IMR-90 (cell line): ENCODE measurements at regions not wholly inside any gene's neighbourhood (a gene's known extent, or its start where the extent isn't known, plus 50 kb on each side); places are given as distances from the start of the nearest gene placed in this dataset.

Experiments
- ATAC-seq: fragments of 200-7000 bp; cut with Tn5 transposase; 2 replicates; pipeline ENCODE4 v1.9.1; 2020; ENCODE audit warnings: low read depth, mild to moderate bottlenecking, moderate library complexity
- BruUV-seq: library from RNA; stranded (reverse); fragments of 400-500 nt; replicated peaks from 2 replicates; lab custom pipeline; 2021; lab: Mats Ljungman, UMichigan
- CTCF ChIA-PET: fragments of 300-600 bp; formaldehyde crosslinking; extraction: SDS; loops from one replicate; lab custom pipeline; 2021; ENCODE audit warnings: antibody characterized with exemption; lab: Yijun Ruan, JAX
- POLR2A ChIA-PET: fragments of 300-600 bp; sonication (Branson Sonifier 250); formaldehyde crosslinking; loops from one replicate; lab custom pipeline; 2022; ENCODE audit warnings: antibody characterized with exemption; ENCODE audit not compliant: unreplicated experiment; lab: Charles Lee
- DNase-seq: peaks from one replicate; pipeline ENCODE4 v3.0.0; 2013
- H2AFZ ChIP-seq: replicated peaks from 2 replicates; pipeline ENCODE3; 2013; ENCODE audit warnings: low read length, mild to moderate bottlenecking; ENCODE audit not compliant: poor library complexity
- H2AK5ac ChIP-seq: 2 replicates; pipeline ENCODE4 v1.6.1; 2013; ENCODE audit warnings: low read depth, low read length, inconsistent platforms
- H2AK9ac ChIP-seq: replicated peaks from 2 replicates; pipeline ENCODE3; 2013; ENCODE audit warnings: mild to moderate bottlenecking, low read depth, low read length, moderate library complexity; ENCODE audit not compliant: poor library complexity
- H2BK120ac ChIP-seq: 2 replicates; pipeline ENCODE4 v1.6.1; 2013; ENCODE audit warnings: low read depth, low read length, inconsistent platforms
- H2BK15ac ChIP-seq: 3 replicates; pipeline ENCODE4 v1.6.1; 2013; ENCODE audit warnings: low read depth, low read length, inconsistent platforms
- H2BK20ac ChIP-seq: 2 replicates; pipeline ENCODE4 v1.6.1; 2013; ENCODE audit warnings: low read depth, mild to moderate bottlenecking, inconsistent platforms, low read length, moderate library complexity
- H2BK5ac ChIP-seq: 2 replicates; pipeline ENCODE4 v1.6.1; 2013; ENCODE audit warnings: mild to moderate bottlenecking, low read depth, low read length, inconsistent platforms; ENCODE audit not compliant: poor library complexity, severe bottlenecking
- H3K14ac ChIP-seq: replicated peaks from 2 replicates; pipeline ENCODE4 v1.6.1; 2013; ENCODE audit warnings: low read depth, low read length, inconsistent platforms
- H3K18ac ChIP-seq: 2 replicates; pipeline ENCODE4 v1.6.1; 2013; ENCODE audit warnings: low read depth, low read length, control low read depth
- H3K23ac ChIP-seq: 2 replicates; pipeline ENCODE4 v1.6.1; 2013; ENCODE audit warnings: low read depth, low read length, inconsistent platforms
- H3K27ac ChIP-seq: 2 replicates; pipeline ENCODE4 v1.5.1; 2013; ENCODE audit warnings: mild to moderate bottlenecking, control low read depth, low read length; ENCODE audit not compliant: insufficient read depth
- H3K27me3 ChIP-seq: 2 replicates; pipeline ENCODE4 v1.6.1; 2013; ENCODE audit warnings: low read length; ENCODE audit not compliant: control insufficient read depth, insufficient read depth
- H3K36me3 ChIP-seq: 2 replicates; pipeline ENCODE4 v1.6.1; 2013; ENCODE audit warnings: low read length, mixed read lengths; ENCODE audit not compliant: control insufficient read depth, insufficient read depth
- H3K4ac ChIP-seq: 2 replicates; pipeline ENCODE4 v1.6.1; 2013; ENCODE audit warnings: low read depth, low read length, inconsistent platforms
- H3K4me1 ChIP-seq: 2 replicates; pipeline ENCODE4 v1.6.1; 2013; ENCODE audit warnings: low read length, mixed read lengths; ENCODE audit not compliant: control insufficient read depth, insufficient read depth
- H3K4me2 ChIP-seq: 2 replicates; pipeline ENCODE4 v1.6.1; 2013; ENCODE audit warnings: low read depth, mild to moderate bottlenecking, control low read depth, low read length, moderate library complexity
- H3K4me3 ChIP-seq: 2 replicates; pipeline ENCODE4 v1.5.1; 2013; ENCODE audit warnings: low read depth, mild to moderate bottlenecking, control low read depth, low read length, moderate library complexity; ENCODE audit not compliant: insufficient read depth
- H3K56ac ChIP-seq: 2 replicates; pipeline ENCODE4 v1.6.1; 2013; ENCODE audit warnings: low read length, inconsistent platforms; ENCODE audit not compliant: insufficient read depth; ENCODE audit errors: extremely low read depth
- H3K79me1 ChIP-seq, 2 experiments: 2 replicates each; pipeline ENCODE4 v1.6.1; 2013; ENCODE audit warnings: low read length in 2 of 2, inconsistent platforms in 1 of 2, low read depth in 1 of 2
- H3K9ac ChIP-seq: 2 replicates; pipeline ENCODE4 v1.6.1; 2013; ENCODE audit warnings: low read depth, low read length, control low read depth
- H3K9me1 ChIP-seq: 2 replicates; pipeline ENCODE4 v1.6.1; 2013; ENCODE audit warnings: low read length, inconsistent platforms; ENCODE audit not compliant: insufficient read depth
- H3K9me3 ChIP-seq: 2 replicates; pipeline ENCODE4 v1.6.1; 2013; ENCODE audit warnings: low read length; ENCODE audit not compliant: control insufficient read depth, insufficient read depth
- H4K20me1 ChIP-seq: 2 replicates; pipeline ENCODE4 v1.6.1; 2013; ENCODE audit warnings: low read length, inconsistent platforms; ENCODE audit not compliant: insufficient read depth
- H4K5ac ChIP-seq: 2 replicates; pipeline ENCODE4 v1.6.1; 2013; ENCODE audit warnings: mild to moderate bottlenecking, low read depth, low read length, control low read depth
- H4K8ac ChIP-seq, 2 experiments: 2 replicates each; pipeline ENCODE4 v1.6.1; 2013; ENCODE audit warnings: low read depth in 2 of 2, low read length in 2 of 2, control low read depth in 1 of 2, inconsistent platforms in 1 of 2
- H4K91ac ChIP-seq: 2 replicates; pipeline ENCODE4 v1.6.1; 2013; ENCODE audit warnings: low read depth, low read length, inconsistent platforms; ENCODE audit not compliant: insufficient read depth
- BHLHE40 ChIP-seq: fragments of 150-350 bp; IDR thresholded peaks from 2 replicates; pipeline ENCODE4 v1.6.1; 2016; ENCODE audit warnings: mild to moderate bottlenecking, low read depth, low read length
- ELK1 ChIP-seq: fragments of 150-350 bp; IDR thresholded peaks from 2 replicates; pipeline ENCODE4 v1.6.1; 2016; ENCODE audit warnings: low read depth, mild to moderate bottlenecking, low read length, moderate library complexity, borderline replicate concordance
- MAFK ChIP-seq: IDR thresholded peaks from 2 replicates; pipeline ENCODE4 v1.6.1; 2012; ENCODE audit warnings: low read depth, low read length, improper control_type of control experiment
- MAZ ChIP-seq: IDR thresholded peaks from 2 replicates; pipeline ENCODE4 v1.6.1; 2012; ENCODE audit warnings: low read depth, mild to moderate bottlenecking, low read length, improper control_type of control experiment, moderate library complexity, borderline replicate concordance
- NFE2L2 ChIP-seq: fragments of 150-350 bp; IDR thresholded peaks from 2 replicates; pipeline ENCODE4 v1.6.1; 2016; ENCODE audit warnings: low read depth, mild to moderate bottlenecking, low read length
- POLR2A ChIP-seq: IDR thresholded peaks from 2 replicates; pipeline ENCODE4 v1.6.1; 2012; ENCODE audit warnings: mild to moderate bottlenecking, low read depth, low read length
- RAD21 ChIP-seq: IDR thresholded peaks from 2 replicates; pipeline ENCODE4 v1.6.1; 2012; ENCODE audit warnings: low read length, improper control_type of control experiment
- WGBS, 2 experiments: methylation state at CpG; one replicate each; pipeline versions ENCODE4 v1.1.5 to v1.1.7; 2013; ENCODE audit warnings: missing lambda C conversion rate in 2 of 2; ENCODE audit not compliant: insufficient read length in 1 of 2; ENCODE audit errors: extremely low coverage in 2 of 2; 5-methylcytosine and 5-hydroxymethylcytosine counted together
- dilution Hi-C: fragments of 300-500 bp; cut with HindIII; formaldehyde crosslinking; loops from one replicate; pipeline ENCODE4 v1.14.3; 2018; ENCODE audit warnings: low sequenced_read_pairs; ENCODE audit not compliant: unreplicated experiment
- in situ Hi-C: fragments of 300-500 bp; cut with MboI; formaldehyde crosslinking; loops from 3 replicates; pipeline ENCODE4 v1.14.3; 2019; ENCODE audit warnings: low sequenced_read_pairs, inconsistent platforms, mixed read lengths
- intact Hi-C: fragments of 100-400 bp; cut with micrococcal nuclease; formaldehyde crosslinking; loops from 2 replicates; pipeline ENCODE4 v1.10.0; 2022
- TF ChIP-seq, protein P1 (sequence below): fragments of 150-350 bp; IDR thresholded peaks from 2 replicates; pipeline ENCODE4 v1.6.1; 2017; ENCODE audit warnings: mild to moderate bottlenecking, antibody characterized with exemption, low read length, low read depth
- TF ChIP-seq, protein P2 (sequence below): conservative IDR thresholded peaks from 2 replicates; pipeline ENCODE4 v1.5.1; 2012; ENCODE audit warnings: mild to moderate bottlenecking, low read depth, low read length, improper control_type of control experiment

DNA sequence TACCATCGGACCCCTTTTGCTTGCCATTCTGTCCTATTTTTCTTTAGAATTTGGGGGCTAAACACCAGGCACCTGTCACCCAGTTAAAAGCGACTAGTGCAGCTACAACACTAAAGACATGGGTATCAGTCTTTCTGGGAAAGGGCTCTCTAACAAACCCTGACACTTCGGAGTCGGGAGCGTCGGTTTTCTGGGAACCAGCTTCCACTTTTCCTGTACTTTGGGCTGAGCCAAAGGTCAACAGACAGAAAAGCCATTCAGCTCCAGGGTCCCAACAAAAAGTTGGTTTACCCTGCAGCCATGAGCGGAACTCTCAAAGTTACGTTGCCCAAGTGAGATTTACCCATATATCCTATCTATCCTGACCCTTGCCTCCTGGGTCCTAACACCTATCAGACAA, 337.0 kb upstream of the SLITRK5 start:
- no peaks in the 10 kb centered on the region for H3K79me1 ChIP-seq
- H3K36me3 ChIP-seq = no peaks in the 10 kb centered on the region
- intact Hi-C loops = no loop called here
- ChIA-PET CTCF (no interaction called here), POLR2A (no interaction called here)
- no peak overlapping the region for H3K14ac ChIP-seq
- H3K4me3 ChIP-seq = no peak overlapping the region
- H3K56ac ChIP-seq = no peak overlapping the region
- H3K4me2 ChIP-seq = no peak overlapping the region
- no peak overlapping the region for H2AK9ac ChIP-seq
- H2BK120ac ChIP-seq = no peak overlapping the region
- H2BK20ac ChIP-seq = no peak overlapping the region
- H3K9me1 ChIP-seq = no peaks in the 10 kb centered on the region
- TF ChIP-seq POLR2A (no peak), MAZ (no peak), MAFK (no peak), BHLHE40 (no peak), ELK1 (no peak), RAD21 (no peak), NFE2L2 (no peak)
- TF ChIP-seq, protein P1, sequence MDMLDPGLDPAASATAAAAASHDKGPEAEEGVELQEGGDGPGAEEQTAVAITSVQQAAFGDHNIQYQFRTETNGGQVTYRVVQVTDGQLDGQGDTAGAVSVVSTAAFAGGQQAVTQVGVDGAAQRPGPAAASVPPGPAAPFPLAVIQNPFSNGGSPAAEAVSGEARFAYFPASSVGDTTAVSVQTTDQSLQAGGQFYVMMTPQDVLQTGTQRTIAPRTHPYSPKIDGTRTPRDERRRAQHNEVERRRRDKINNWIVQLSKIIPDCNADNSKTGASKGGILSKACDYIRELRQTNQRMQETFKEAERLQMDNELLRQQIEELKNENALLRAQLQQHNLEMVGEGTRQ = no peak
- TF ChIP-seq, protein P2, sequence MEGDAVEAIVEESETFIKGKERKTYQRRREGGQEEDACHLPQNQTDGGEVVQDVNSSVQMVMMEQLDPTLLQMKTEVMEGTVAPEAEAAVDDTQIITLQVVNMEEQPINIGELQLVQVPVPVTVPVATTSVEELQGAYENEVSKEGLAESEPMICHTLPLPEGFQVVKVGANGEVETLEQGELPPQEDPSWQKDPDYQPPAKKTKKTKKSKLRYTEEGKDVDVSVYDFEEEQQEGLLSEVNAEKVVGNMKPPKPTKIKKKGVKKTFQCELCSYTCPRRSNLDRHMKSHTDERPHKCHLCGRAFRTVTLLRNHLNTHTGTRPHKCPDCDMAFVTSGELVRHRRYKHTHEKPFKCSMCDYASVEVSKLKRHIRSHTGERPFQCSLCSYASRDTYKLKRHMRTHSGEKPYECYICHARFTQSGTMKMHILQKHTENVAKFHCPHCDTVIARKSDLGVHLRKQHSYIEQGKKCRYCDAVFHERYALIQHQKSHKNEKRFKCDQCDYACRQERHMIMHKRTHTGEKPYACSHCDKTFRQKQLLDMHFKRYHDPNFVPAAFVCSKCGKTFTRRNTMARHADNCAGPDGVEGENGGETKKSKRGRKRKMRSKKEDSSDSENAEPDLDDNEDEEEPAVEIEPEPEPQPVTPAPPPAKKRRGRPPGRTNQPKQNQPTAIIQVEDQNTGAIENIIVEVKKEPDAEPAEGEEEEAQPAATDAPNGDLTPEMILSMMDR = no peak
- no peak overlapping the region for H3K18ac ChIP-seq
- no peak overlapping the region for H3K4ac ChIP-seq
- no peak overlapping the region for H3K9ac ChIP-seq
- no TSS peak for BruUV-seq
- no peak overlapping the region for H2BK5ac ChIP-seq
- dilution Hi-C loops = no loop called here
- in situ Hi-C loops = no loop called here
- no peak overlapping the region for H2BK15ac ChIP-seq
- no peak for ATAC-seq
- H2AFZ ChIP-seq = no peak overlapping the region
- no peaks in the 10 kb centered on the region for H3K27me3 ChIP-seq
- H4K5ac ChIP-seq = no peak overlapping the region
- no peak overlapping the region for H3K23ac ChIP-seq
- no peak overlapping the region for H4K8ac ChIP-seq
- H2AK5ac ChIP-seq = no peak overlapping the region
- no peak overlapping the region for H4K91ac ChIP-seq
- H3K4me1 ChIP-seq = no peaks in the 10 kb centered on the region
- DNase-seq = no peak
- H3K9me3 ChIP-seq = no peaks in the 10 kb centered on the region; the same call in 1 of the 2 replicates
- 90% methylated on average over 2 of the region's 8 CpGs; no CpG with 5 or more reads in 1 of the 2 experiments for WGBS, 2 experiments
- no peaks in the 10 kb centered on the region for H4K20me1 ChIP-seq
- H3K27ac ChIP-seq = no peak overlapping the region
